AG04450 (cell line): ENCODE measurements at regions not wholly inside any gene's neighbourhood (a gene's known extent, or its start where the extent isn't known, plus 50 kb on each side); places are given as distances from the start of the nearest gene placed in this dataset.

Source experiments
- CTCF ChIA-PET: fragments of 300-600, 350-600 bp; formaldehyde crosslinking; extraction: SDS; loops from one replicate; lab custom pipeline; 2022; ENCODE audit warnings: antibody characterized with exemption, inconsistent platforms; lab: Charles Lee
- POLR2A ChIA-PET: fragments of 350-600 bp; formaldehyde crosslinking; extraction: SDS; loops from one replicate; lab custom pipeline; 2021; ENCODE audit warnings: antibody characterized with exemption, inconsistent platforms; lab: Yijun Ruan, JAX
- DNase-seq: peaks from one replicate; pipeline ENCODE4 v3.0.0-alpha.2; 2011; ENCODE audit warnings: low read depth, low spot score
- H3K27ac ChIP-seq: one replicate; pipeline ENCODE4 v1.5.1; 2012; ENCODE audit warnings: low read depth, low read length, control low read depth
- H3K27me3 ChIP-seq: one replicate; pipeline ENCODE4 v1.6.0; 2012; ENCODE audit warnings: low read length; ENCODE audit not compliant: control insufficient read depth, insufficient read depth
- H3K4me3 ChIP-seq: 2 replicates; pipeline ENCODE4 v1.5.1; 2011; ENCODE audit warnings: mild to moderate bottlenecking, low read depth, low read length, control low read depth
- H3K9me3 ChIP-seq: 2 replicates; pipeline ENCODE4 v1.5.1; 2012; ENCODE audit warnings: low read length; ENCODE audit not compliant: control insufficient read depth, insufficient read depth
- TF ChIP-seq, protein P1 (sequence below): IDR thresholded peaks from 2 replicates; pipeline ENCODE4 v1.5.1; 2011; ENCODE audit warnings: low read depth, low read length, control low read depth, inconsistent platforms

DNA sequence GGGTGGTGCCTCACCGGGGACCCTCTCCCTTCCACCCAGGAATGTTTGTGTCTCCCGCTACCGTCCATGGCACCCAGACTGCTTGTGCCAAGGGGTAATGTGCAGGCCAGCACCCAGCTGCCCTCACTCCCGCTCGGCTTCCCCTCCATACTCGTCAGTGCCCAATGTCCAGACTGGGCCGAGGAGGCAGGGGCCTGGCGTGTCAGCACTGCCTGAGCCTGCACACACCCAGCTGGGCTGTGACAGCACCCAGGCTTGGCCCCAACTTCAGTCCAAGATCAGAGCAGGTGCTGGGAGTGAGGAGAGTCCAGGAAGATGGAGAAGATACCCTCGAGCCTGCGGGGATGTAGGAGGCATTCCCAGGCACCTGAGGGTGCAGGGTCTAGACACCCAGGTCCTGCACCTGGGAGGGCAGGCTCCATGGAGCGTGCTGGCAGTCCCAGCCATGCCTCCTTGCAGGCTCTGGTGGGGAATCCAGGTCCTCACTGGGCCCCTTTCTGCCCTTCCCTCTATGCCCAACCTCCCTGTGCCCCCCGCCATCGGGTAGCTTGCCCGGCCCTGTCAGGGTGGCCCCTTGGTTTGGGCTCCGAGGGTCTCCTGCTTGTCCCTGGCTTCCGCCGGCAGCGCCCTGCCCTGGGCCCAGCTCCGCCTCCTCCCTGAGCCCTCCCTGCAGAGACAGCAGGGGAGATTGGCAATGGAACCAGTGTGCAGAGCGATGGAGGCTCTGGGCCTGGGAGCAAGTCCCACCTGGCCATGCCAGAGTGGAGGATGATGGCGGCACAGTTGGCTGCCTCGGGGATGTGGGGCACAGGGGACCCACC, 250.8 kb upstream of the EDIL3 start:
- no peak for DNase-seq
- CTCF ChIA-PET, result no interaction called here
- Histone ChIP-seq H3K4me3 (no peak overlapping the region), H3K27ac (no peak overlapping the region), H3K27me3 (no peaks in the 10 kb centered on the region), H3K9me3 (peaks cover 10% of the 10 kb centered on the region; the same call in 1 of the 2 replicates)
- TF ChIP-seq, protein P1, sequence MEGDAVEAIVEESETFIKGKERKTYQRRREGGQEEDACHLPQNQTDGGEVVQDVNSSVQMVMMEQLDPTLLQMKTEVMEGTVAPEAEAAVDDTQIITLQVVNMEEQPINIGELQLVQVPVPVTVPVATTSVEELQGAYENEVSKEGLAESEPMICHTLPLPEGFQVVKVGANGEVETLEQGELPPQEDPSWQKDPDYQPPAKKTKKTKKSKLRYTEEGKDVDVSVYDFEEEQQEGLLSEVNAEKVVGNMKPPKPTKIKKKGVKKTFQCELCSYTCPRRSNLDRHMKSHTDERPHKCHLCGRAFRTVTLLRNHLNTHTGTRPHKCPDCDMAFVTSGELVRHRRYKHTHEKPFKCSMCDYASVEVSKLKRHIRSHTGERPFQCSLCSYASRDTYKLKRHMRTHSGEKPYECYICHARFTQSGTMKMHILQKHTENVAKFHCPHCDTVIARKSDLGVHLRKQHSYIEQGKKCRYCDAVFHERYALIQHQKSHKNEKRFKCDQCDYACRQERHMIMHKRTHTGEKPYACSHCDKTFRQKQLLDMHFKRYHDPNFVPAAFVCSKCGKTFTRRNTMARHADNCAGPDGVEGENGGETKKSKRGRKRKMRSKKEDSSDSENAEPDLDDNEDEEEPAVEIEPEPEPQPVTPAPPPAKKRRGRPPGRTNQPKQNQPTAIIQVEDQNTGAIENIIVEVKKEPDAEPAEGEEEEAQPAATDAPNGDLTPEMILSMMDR, result no peak
- POLR2A ChIA-PET, result no interaction called here

- TF ChIP-seq, protein P1, result no peak
- POLR2A ChIA-PET, result no interaction called here
- Histone ChIP-seq H3K4me3 (no peak overlapping the region), H3K9me3 (peaks cover 10% of the 10 kb centered on the region; the same call in 1 of the 2 replicates), H3K27me3 (no peaks in the 10 kb centered on the region), H3K27ac (no peak overlapping the region)
- CTCF ChIA-PET, result no interaction called here
- DNase-seq, result no peak
These were observed 249.6 kb upstream of the EDIL3 start for GRCh38 chr5:84634256-84634655.

DNA sequence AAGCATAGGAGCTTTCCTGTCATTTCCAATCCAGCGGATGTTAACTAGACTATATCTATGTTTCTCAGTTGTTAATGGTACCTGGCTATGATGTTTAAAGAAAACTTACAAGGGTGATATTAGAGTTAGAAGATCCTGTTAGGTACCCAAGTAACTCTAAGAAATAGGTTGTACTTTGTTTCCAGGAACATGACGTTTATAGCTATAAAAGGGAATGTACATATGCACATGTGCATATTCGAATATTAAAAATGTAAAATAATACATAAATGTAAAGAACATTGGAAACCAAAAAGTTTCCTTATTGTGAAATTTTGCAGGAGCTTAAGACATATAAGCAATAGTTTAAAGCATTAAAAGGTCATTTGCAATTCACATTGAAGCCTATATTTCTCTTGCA, 247.7 kb upstream of the EDIL3 start:
- Histone ChIP-seq H3K27me3 (no peaks in the 10 kb centered on the region), H3K27ac (no peak overlapping the region), H3K9me3 (peaks cover 10% of the 10 kb centered on the region; the same call in 1 of the 2 replicates), H3K4me3 (no peak overlapping the region)
- no peak for DNase-seq
- ChIA-PET POLR2A (no interaction called here), CTCF (no interaction called here)
- TF ChIP-seq, protein P1, result no peak

DNA sequence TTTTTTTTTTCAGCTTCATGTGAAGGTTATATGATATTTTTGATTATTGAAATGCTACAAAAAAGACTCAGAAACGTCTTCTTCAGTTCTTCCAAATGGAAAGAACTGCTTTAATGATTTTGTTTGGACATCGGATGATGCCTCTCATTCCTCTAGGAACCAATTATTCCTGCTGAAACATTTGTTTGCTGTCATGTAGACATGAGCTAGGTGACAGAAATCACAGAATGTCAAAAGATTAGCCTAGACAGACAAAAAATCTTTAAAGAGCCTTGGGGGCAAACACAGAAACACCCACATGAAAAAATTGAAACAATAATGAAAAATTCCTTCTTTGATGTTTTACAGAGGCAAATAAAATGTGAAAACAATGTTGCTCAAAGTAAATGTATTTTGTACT, 244.2 kb upstream of the EDIL3 start:
- H3K27ac ChIP-seq, result no peak overlapping the region
- no peaks in the 10 kb centered on the region for H3K9me3 ChIP-seq
- ChIA-PET CTCF (interaction anchor here (0.6 kb wide), 1 partner anchor 918 kb away, joined by 3 read pairs; no protein-coding TSS in a partner anchor), POLR2A (interaction anchor here (0.7 kb wide), 1 partner anchor 280 kb away, joined by 4 read pairs; no protein-coding TSS in a partner anchor)
- TF ChIP-seq, protein P1, result no peak
- no peak for DNase-seq
- no peaks in the 10 kb centered on the region for H3K27me3 ChIP-seq
- no peak overlapping the region for H3K4me3 ChIP-seq

DNA sequence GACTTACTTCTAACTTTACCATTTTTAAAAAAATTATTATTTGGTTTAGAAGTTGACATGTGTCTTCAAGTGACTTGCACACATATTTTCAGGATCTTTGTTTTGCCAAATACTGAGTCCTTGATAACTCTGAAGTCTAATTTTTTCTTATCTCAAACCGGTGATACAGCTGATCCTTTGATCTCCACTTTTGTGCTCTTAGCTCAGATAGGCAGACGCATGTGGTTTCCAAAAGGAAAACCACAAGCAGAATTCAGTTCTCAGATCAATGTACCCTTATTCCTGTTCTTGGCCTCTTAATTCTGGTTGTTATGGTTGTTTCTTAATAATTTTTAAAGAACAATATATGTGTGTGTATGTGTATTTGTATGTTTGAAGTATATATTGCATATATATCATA, 238.3 kb upstream of the EDIL3 start:
- no peak overlapping the region for H3K27ac ChIP-seq
- ChIA-PET CTCF (no interaction called here), POLR2A (no interaction called here)
- no peak overlapping the region for H3K4me3 ChIP-seq
- DNase-seq, result no peak
- H3K27me3 ChIP-seq, result no peaks in the 10 kb centered on the region
- H3K9me3 ChIP-seq, result no peaks in the 10 kb centered on the region
- TF ChIP-seq, protein P1, result no peak
